ENCODE measurements at regions not wholly inside any gene's neighbourhood (a gene's known extent, or its start where the extent isn't known, plus 50 kb on each side); places are given as distances from the start of the nearest gene placed in this dataset.

- Mint-ChIP-seq H3K4me1 (no peaks in the 10 kb centered on the region), H3K9me3 (peaks cover 7% of the 10 kb centered on the region), H3K27me3 (ENCODE audit: low read depth, poor library complexity) (no peaks in the 10 kb centered on the region), H3K36me3 (ENCODE audit: low read depth) (no peaks in the 10 kb centered on the region), H3K27ac (no peak overlapping the region), H3K4me3 (no peak overlapping the region)
- no peak for TF ChIP-seq CTCF (IDR thresholded peaks at IDR 0.05)
- no peak for DNase-seq
Observed at GRCh38 chr1:188188317-188188716, 1359.6 kb downstream of the PLA2G4A start.

- Mint-ChIP-seq H3K27ac (no peak overlapping the region), H3K27me3 (ENCODE audit: low read depth, poor library complexity) (no peaks in the 10 kb centered on the region), H3K4me3 (no peak overlapping the region), H3K36me3 (ENCODE audit: low read depth) (no peaks in the 10 kb centered on the region), H3K9me3 (peaks cover 8% of the 10 kb centered on the region), H3K4me1 (no peaks in the 10 kb centered on the region)
- no peak for TF ChIP-seq CTCF (IDR thresholded peaks at IDR 0.05)
- DNase-seq, result no peak
Observed at GRCh38 chr1:188194916-188195315, 1366.2 kb downstream of the PLA2G4A start.

GRCh38 chr1:188218289-188218688 lies 1389.5 kb downstream of the PLA2G4A start:
- no peak overlapping the region for H3K27ac Mint-ChIP-seq
- no peak overlapping the region for H3K4me3 Mint-ChIP-seq
- no peaks in the 10 kb centered on the region for H3K36me3 Mint-ChIP-seq (ENCODE audit: low read depth)
- TF ChIP-seq CTCF (IDR thresholded peaks at IDR 0.05), result no peak
- peaks cover 3% of the 10 kb centered on the region for H3K27me3 Mint-ChIP-seq (ENCODE audit: low read depth, poor library complexity)
- H3K4me1 Mint-ChIP-seq, result no peaks in the 10 kb centered on the region
- no peaks in the 10 kb centered on the region for H3K9me3 Mint-ChIP-seq
- DNase-seq, result no peak

- H3K27me3 Mint-ChIP-seq (ENCODE audit: low read depth, poor library complexity), result peaks cover 3% of the 10 kb centered on the region
- no peak for DNase-seq
- H3K36me3 Mint-ChIP-seq (ENCODE audit: low read depth), result no peaks in the 10 kb centered on the region
- H3K27ac Mint-ChIP-seq, result no peak overlapping the region
- no peaks in the 10 kb centered on the region for H3K4me1 Mint-ChIP-seq
- no peak for TF ChIP-seq CTCF (IDR thresholded peaks at IDR 0.05)
- no peak overlapping the region for H3K4me3 Mint-ChIP-seq
- peaks cover 5% of the 10 kb centered on the region for H3K9me3 Mint-ChIP-seq
Observed at GRCh38 chr1:188220051-188220450, 1391.3 kb downstream of the PLA2G4A start.

GRCh38 chr1:188224263-188224662 lies 1395.5 kb downstream of the PLA2G4A start:
- Mint-ChIP-seq H3K27ac (no peak overlapping the region), H3K27me3 (ENCODE audit: low read depth, poor library complexity) (peaks cover 3% of the 10 kb centered on the region), H3K4me3 (no peak overlapping the region), H3K36me3 (ENCODE audit: low read depth) (no peaks in the 10 kb centered on the region), H3K9me3 (peaks cover 5% of the 10 kb centered on the region), H3K4me1 (no peaks in the 10 kb centered on the region)
- TF ChIP-seq CTCF (IDR thresholded peaks at IDR 0.05), result no peak
- DNase-seq, result no peak

- H3K27ac Mint-ChIP-seq, result no peak overlapping the region
Observed at GRCh38 chr1:188225975-188226374, 1397.2 kb downstream of the PLA2G4A start.

More at GRCh38 chr1:188225975-188226374, 1397.2 kb downstream of the PLA2G4A start:
- DNase-seq, result no peak
- no peaks in the 10 kb centered on the region for H3K4me1 Mint-ChIP-seq
- H3K4me3 Mint-ChIP-seq, result no peak overlapping the region
- no peak for TF ChIP-seq CTCF (IDR thresholded peaks at IDR 0.05)
- H3K27me3 Mint-ChIP-seq (ENCODE audit: low read depth, poor library complexity), result peaks cover 3% of the 10 kb centered on the region
- no peaks in the 10 kb centered on the region for H3K36me3 Mint-ChIP-seq (ENCODE audit: low read depth)
- H3K9me3 Mint-ChIP-seq, result peaks cover 5% of the 10 kb centered on the region

All from nephron progenitor cell (in vitro differentiated cells).